CD14-positive monocyte (primary cell): ENCODE measurements at regions not wholly inside any gene's neighbourhood (a gene's known extent, or its start where the extent isn't known, plus 50 kb on each side); places are given as distances from the start of the nearest gene placed in this dataset.

Experiments
- DNase-seq, 3 donors: peaks; one replicate each; pipeline ENCODE4 v3.0.0-alpha.2; 2011 to 2022
- H2AFZ ChIP-seq: 2 replicates; pipeline ENCODE4 v1.6.0; 2012; ENCODE audit warnings: mild to moderate bottlenecking, low read depth, low read length, inconsistent platforms; ENCODE audit not compliant: insufficient read depth, poor library complexity, severe bottlenecking
- H3K27ac ChIP-seq, 2 donors: 1 replicate in 1 of 2; 2 replicates in 1 of 2; pipeline ENCODE4 v1.5.1; 2012 to 2013; ENCODE audit warnings: low read length in 2 of 2, control low read depth in 1 of 2, inconsistent platforms in 1 of 2, low read depth in 1 of 2, mild to moderate bottlenecking in 1 of 2
- H3K27me3 ChIP-seq, 2 donors: one replicate each; pipeline versions ENCODE4 v1.6.0 to v1.6.1; 2011 to 2013; ENCODE audit warnings: low read length in 2 of 2; ENCODE audit not compliant: control insufficient read depth in 2 of 2, insufficient read depth in 2 of 2
- H3K36me3 ChIP-seq, 2 donors: replicated peaks in 1 of 2; 1 replicate in 1 of 2; 2 replicates in 1 of 2; pipeline versions ENCODE4 v1.5.1 to v1.6.1; 2012 to 2013; ENCODE audit warnings: low read length in 2 of 2, control low read depth in 1 of 2, inconsistent platforms in 1 of 2, mild to moderate bottlenecking in 1 of 2; ENCODE audit not compliant: insufficient read depth in 2 of 2, control insufficient read depth in 1 of 2
- H3K4me1 ChIP-seq, 2 donors: 1 replicate in 1 of 2; 2 replicates in 1 of 2; pipeline versions ENCODE4 v1.5.1 to v1.6.1; 2012 to 2013; ENCODE audit warnings: low read length in 2 of 2, control low read depth in 1 of 2, inconsistent platforms in 1 of 2, mild to moderate bottlenecking in 1 of 2, moderate library complexity in 1 of 2; ENCODE audit not compliant: insufficient read depth in 2 of 2, control insufficient read depth in 1 of 2
- H3K4me2 ChIP-seq: replicated peaks from 2 replicates; pipeline ENCODE3; 2012; ENCODE audit warnings: low read length, moderate library complexity, mild to moderate bottlenecking; ENCODE audit not compliant: poor library complexity, severe bottlenecking; ENCODE audit errors: extremely low read depth
- H3K4me3 ChIP-seq, 3 experiments: fragments of 200-600 bp in 1 of 3; sonication (generic) in 1 of 3; replicated peaks in 1 of 3; 1 replicate in 2 of 3; 2 replicates in 1 of 3; pipeline ENCODE4 v1.5.1; 2011 to 2013; ENCODE audit warnings: low read length in 3 of 3, mild to moderate bottlenecking in 3 of 3, control low read depth in 2 of 3, low read depth in 2 of 3, inconsistent platforms in 1 of 3, moderate library complexity in 1 of 3
- H3K79me2 ChIP-seq: 2 replicates; pipeline ENCODE4 v1.6.0; 2012; ENCODE audit warnings: mild to moderate bottlenecking, control low read depth, inconsistent platforms, low read length, moderate library complexity; ENCODE audit not compliant: insufficient read depth
- H3K9ac ChIP-seq: 2 replicates; pipeline ENCODE4 v1.6.0; 2017; ENCODE audit warnings: low read length, mild to moderate bottlenecking; ENCODE audit not compliant: insufficient read depth, poor library complexity, severe bottlenecking
- H3K9me3 ChIP-seq, 2 donors: replicated peaks in 1 of 2; 1 replicate in 1 of 2; 2 replicates in 1 of 2; pipeline versions ENCODE4 v1.5.1 to v1.6.1; 2012 to 2013; ENCODE audit warnings: low read length in 2 of 2, control low read depth in 1 of 2; ENCODE audit not compliant: control insufficient read depth in 1 of 2, insufficient read depth in 1 of 2
- H4K20me1 ChIP-seq: 2 replicates; pipeline ENCODE4 v1.6.0; 2012; ENCODE audit warnings: mild to moderate bottlenecking, low read length, control low read depth, moderate library complexity; ENCODE audit not compliant: insufficient read depth
- H3K27ac Mint-ChIP-seq, 7 donors: one replicate each; pipeline ENCODE4 v1.8.0; 2020; ENCODE audit warnings: mild to moderate bottlenecking in 7 of 7, mixed read lengths in 7 of 7, moderate library complexity in 6 of 7, inconsistent platforms in 2 of 7
- H3K27me3 Mint-ChIP-seq, 3 donors: one replicate each; pipeline ENCODE4 v1.8.0; 2021 to 2022; ENCODE audit warnings: low read depth in 3 of 3, mild to moderate bottlenecking in 3 of 3, mixed read lengths in 3 of 3, moderate library complexity in 3 of 3, inconsistent platforms in 1 of 3
- H3K36me3 Mint-ChIP-seq, 2 donors: one replicate each; pipeline ENCODE4 v1.8.0; 2020; ENCODE audit warnings: mixed read lengths in 2 of 2, inconsistent platforms in 1 of 2, mild to moderate bottlenecking in 1 of 2
- H3K4me1 Mint-ChIP-seq: one replicate; pipeline ENCODE4 v1.8.0; 2020; ENCODE audit warnings: mild to moderate bottlenecking, mixed read lengths
- H3K4me3 Mint-ChIP-seq, 2 donors: one replicate each; pipeline ENCODE4 v1.8.0; 2020; ENCODE audit warnings: mild to moderate bottlenecking in 2 of 2, mixed read lengths in 2 of 2, moderate library complexity in 1 of 2
- H3K9me3 Mint-ChIP-seq, 7 donors: one replicate each; pipeline ENCODE4 v1.8.0; 2020 to 2022; ENCODE audit warnings: mixed read lengths in 7 of 7, mild to moderate bottlenecking in 6 of 7, moderate library complexity in 6 of 7, inconsistent platforms in 2 of 7
- CTCF ChIP-seq: fragments of 200-600 bp; IDR thresholded peaks from one replicate; pipeline ENCODE4 v1.8.0; 2022; ENCODE audit warnings: antibody characterized with exemption, mild to moderate bottlenecking
- WGBS: methylation state at CpG from one replicate; pipeline ENCODE4 v1.1.5; 2013; ENCODE audit warnings: missing lambda C conversion rate; ENCODE audit not compliant: insufficient coverage; 5-methylcytosine and 5-hydroxymethylcytosine counted together
- intact Hi-C, 2 donors: fragments of 100-400 bp; cut with micrococcal nuclease; formaldehyde crosslinking; loops; one replicate each; pipeline versions ENCODE4 v1.15.0 to v1.15.1; 2023

- no peak overlapping the region for H3K27ac ChIP-seq
- Mint-ChIP-seq H3K27ac (no peak overlapping the region), H3K4me3 (no peak overlapping the region), H3K27me3 (peaks cover 0 to 4% (median 3%) of the 10 kb centered on the region in 3 donors), H3K9me3 (peaks cover 0 to 4% (median 0%) of the 10 kb centered on the region in 7 donors), H3K4me1 (peaks cover 2% of the 10 kb centered on the region), H3K36me3 (no peaks in the 10 kb centered on the region)
- no peaks in the 10 kb centered on the region for H4K20me1 ChIP-seq
- intact Hi-C loops = no loop called here
- no peak overlapping the region for H3K9ac ChIP-seq
- no peak overlapping the region for H3K4me2 ChIP-seq
- no peak for DNase-seq
- H3K9me3 ChIP-seq = no peaks in the 10 kb centered on the region
- H3K79me2 ChIP-seq = no peaks in the 10 kb centered on the region
- no peak overlapping the region for H3K4me3 ChIP-seq
- H3K27me3 ChIP-seq = no peaks in the 10 kb centered on the region
- H3K4me1 ChIP-seq = no peaks in the 10 kb centered on the region
- no peak for TF ChIP-seq CTCF
- no peaks in the 10 kb centered on the region for H3K36me3 ChIP-seq
- H2AFZ ChIP-seq = no peak overlapping the region
Measured at GRCh38 chr6:69589626-69590025, 207.2 kb downstream of the LMBRD1 start.

GRCh38 chr6:69584913-69585729 is 211.7 kb downstream of the LMBRD1 start:
- Mint-ChIP-seq H3K9me3 (peaks cover 0 to 4% (median 0%) of the 10 kb centered on the region in 7 donors), H3K4me3 (no peak overlapping the region)
- WGBS = 46% methylated on average over 2 of the region's 9 CpGs

More at GRCh38 chr6:69584913-69585729, 211.7 kb downstream of the LMBRD1 start:
- no peaks in the 10 kb centered on the region for H3K36me3 ChIP-seq
- no peaks in the 10 kb centered on the region for H3K27me3 ChIP-seq
- no peaks in the 10 kb centered on the region for H3K9me3 ChIP-seq
- no peaks in the 10 kb centered on the region for H3K79me2 ChIP-seq
- Mint-ChIP-seq H3K4me1 (peaks cover 2% of the 10 kb centered on the region), H3K36me3 (no peaks in the 10 kb centered on the region), H3K27me3 (peaks cover 0 to 4% (median 3%) of the 10 kb centered on the region in 3 donors), H3K27ac (no peak overlapping the region)
- H3K9ac ChIP-seq = no peak overlapping the region
- H2AFZ ChIP-seq = no peak overlapping the region
- intact Hi-C loops = no loop called here
- H3K27ac ChIP-seq = no peak overlapping the region
- H3K4me1 ChIP-seq = no peaks in the 10 kb centered on the region
- H3K4me3 ChIP-seq = no peak overlapping the region
- no peaks in the 10 kb centered on the region for H4K20me1 ChIP-seq
- DNase-seq = no peak
- no peak overlapping the region for H3K4me2 ChIP-seq
- TF ChIP-seq CTCF = no peak
